OCI-LY1 (cell line): ENCODE measurements at regions not wholly inside any gene's neighbourhood (a gene's known extent, or its start where the extent isn't known, plus 50 kb on each side); places are given as distances from the start of the nearest gene placed in this dataset.

Experiments used
- H2AFZ ChIP-seq: fragments of 200-600 bp; sonication (generic), shearing (Covaris generic); 2 replicates; pipeline ENCODE4 v1.6.0; 2014; ENCODE audit warnings: antibody characterized with exemption, mild to moderate bottlenecking, low read length
- H3F3A ChIP-seq: fragments of 200-600 bp; sonication (generic), shearing (Covaris generic); 2 replicates; pipeline ENCODE4 v1.6.0; 2014; ENCODE audit warnings: mild to moderate bottlenecking, antibody characterized with exemption, low read length, moderate library complexity; ENCODE audit not compliant: insufficient read depth
- H3K27ac ChIP-seq: fragments of 200-600 bp; sonication (generic); 2 replicates; pipeline ENCODE4 v1.5.1; 2014; ENCODE audit warnings: low read length, mixed run types, mild to moderate bottlenecking, low read depth; ENCODE audit not compliant: poor library complexity, severe bottlenecking
- H3K27me3 ChIP-seq: fragments of 200-600 bp; sonication (generic); 2 replicates; pipeline ENCODE4 v1.6.0; 2014; ENCODE audit warnings: antibody characterized with exemption, mild to moderate bottlenecking, low read length, moderate library complexity; ENCODE audit not compliant: insufficient read depth
- H3K36me3 ChIP-seq: fragments of 200-600 bp; sonication (generic); 2 replicates; pipeline ENCODE4 v1.6.1; 2014; ENCODE audit warnings: mild to moderate bottlenecking, antibody characterized with exemption, low read length, moderate library complexity, mixed read lengths; ENCODE audit not compliant: insufficient read depth
- H3K4me1 ChIP-seq: fragments of 200-600 bp; sonication (generic); 2 replicates; pipeline ENCODE4 v1.5.1; 2014; ENCODE audit warnings: mild to moderate bottlenecking, low read length, moderate library complexity; ENCODE audit not compliant: insufficient read depth, severe bottlenecking
- H3K4me2 ChIP-seq: fragments of 200-600 bp; sonication (generic), shearing (Covaris generic); 2 replicates; pipeline ENCODE4 v1.6.1; 2014; ENCODE audit warnings: low read length
- H3K4me3 ChIP-seq: fragments of 200-600 bp; sonication (generic); 2 replicates; pipeline ENCODE4 v1.5.1; 2014; ENCODE audit warnings: low read length, low read depth, mild to moderate bottlenecking, mixed read lengths; ENCODE audit not compliant: poor library complexity, severe bottlenecking
- H3K79me2 ChIP-seq: fragments of 200-600 bp; shearing (Covaris generic); 2 replicates; pipeline ENCODE4 v1.6.1; 2016; ENCODE audit warnings: mixed run types, low read length, mixed read lengths; ENCODE audit not compliant: insufficient read depth
- H3K9ac ChIP-seq: fragments of 200-600 bp; sonication (generic), shearing (Covaris generic); 2 replicates; pipeline ENCODE4 v1.6.1; 2014; ENCODE audit warnings: mild to moderate bottlenecking, low read length, mixed read lengths
- H3K9me2 ChIP-seq: fragments of 200-600 bp; sonication (generic), shearing (Covaris generic); 2 replicates; pipeline ENCODE4 v1.6.1; 2014; ENCODE audit warnings: low read depth, mild to moderate bottlenecking, low read length, mixed read lengths
- H3K9me3 ChIP-seq: fragments of 200-600 bp; shearing (Covaris generic); 2 replicates; pipeline ENCODE4 v1.6.1; 2014; ENCODE audit warnings: low read length, mixed read lengths
- H4K20me1 ChIP-seq: fragments of 200-600 bp; sonication (generic), shearing (Covaris generic); 2 replicates; pipeline ENCODE4 v1.6.0; 2016; ENCODE audit warnings: mild to moderate bottlenecking, low read length; ENCODE audit not compliant: insufficient read depth
- CTCF ChIP-seq: fragments of 200-600 bp; sonication (generic), shearing (Covaris generic); IDR thresholded peaks from 2 replicates; pipeline ENCODE4 v1.5.1; 2017; ENCODE audit warnings: mild to moderate bottlenecking, antibody characterized with exemption, low read length, moderate library complexity, mixed read lengths
- EZH2 ChIP-seq: fragments of 200-600 bp; sonication (generic), shearing (Covaris generic); IDR thresholded peaks from 2 replicates; pipeline ENCODE4 v1.8.0; 2017; ENCODE audit warnings: borderline replicate concordance, mixed run types, mild to moderate bottlenecking, antibody characterized with exemption, low read length, moderate library complexity, mixed read lengths

GRCh38 chr21:18041012-18041411, 203.6 kb upstream of the CHODL start:
- TF ChIP-seq EZH2 (no peak), CTCF (peak; percentile 68)
- Histone ChIP-seq H3K27ac (no peak overlapping the region), H3K27me3 (no peaks in the 10 kb centered on the region), H3K36me3 (no peaks in the 10 kb centered on the region), H3F3A (no peaks in the 10 kb centered on the region), H3K4me1 (no peaks in the 10 kb centered on the region), H4K20me1 (no peaks in the 10 kb centered on the region), H2AFZ (no peak overlapping the region), H3K9ac (no peak overlapping the region), H3K4me2 (no peak overlapping the region), H3K9me2 (no peaks in the 10 kb centered on the region), H3K4me3 (no peak overlapping the region), H3K79me2 (no peaks in the 10 kb centered on the region), H3K9me3 (no peaks in the 10 kb centered on the region)

- TF ChIP-seq EZH2: no peak
- no peak for TF ChIP-seq CTCF
- H4K20me1 ChIP-seq: no peaks in the 10 kb centered on the region
Measured at GRCh38 chr21:18030248-18030647, 211.1 kb upstream of the C21orf91 start.

GRCh38 chr21:18026359-18026758, 207.2 kb upstream of the C21orf91 start:
- Histone ChIP-seq H3K9me3 (no peaks in the 10 kb centered on the region), H3K4me3 (no peak overlapping the region), H3K79me2 (no peaks in the 10 kb centered on the region), H2AFZ (no peak overlapping the region), H3K9me2 (no peaks in the 10 kb centered on the region), H3K9ac (no peak overlapping the region), H3K27me3 (no peaks in the 10 kb centered on the region), H3K4me1 (no peaks in the 10 kb centered on the region), H3F3A (no peaks in the 10 kb centered on the region), H3K27ac (no peak overlapping the region), H4K20me1 (no peaks in the 10 kb centered on the region), H3K4me2 (no peak overlapping the region), H3K36me3 (no peaks in the 10 kb centered on the region)
- TF ChIP-seq CTCF (no peak), EZH2 (no peak)

More at GRCh38 chr21:18030248-18030647, 211.1 kb upstream of the C21orf91 start:
- Histone ChIP-seq H2AFZ (no peak overlapping the region), H3K27ac (no peak overlapping the region), H3K9me3 (no peaks in the 10 kb centered on the region), H3K4me1 (no peaks in the 10 kb centered on the region), H3K4me2 (no peak overlapping the region), H3K36me3 (no peaks in the 10 kb centered on the region), H3K4me3 (no peak overlapping the region), H3K9me2 (no peaks in the 10 kb centered on the region), H3K27me3 (no peaks in the 10 kb centered on the region), H3K79me2 (no peaks in the 10 kb centered on the region), H3F3A (no peaks in the 10 kb centered on the region), H3K9ac (no peak overlapping the region)
